ENCODE measurements at regions not wholly inside any gene's neighbourhood (a gene's known extent, or its start where the extent isn't known, plus 50 kb on each side); places are given as distances from the start of the nearest gene placed in this dataset.

GRCh38 chr22:27224485-27225374 is 567.3 kb downstream of the MIAT start:
- Histone ChIP-seq H3K79me2 (ENCODE audit: control insufficient read depth, insufficient read depth, low read length) (no peaks in the 10 kb centered on the region), H3K27me3 (ENCODE audit: insufficient read depth, low read length, poor library complexity) (no peaks in the 10 kb centered on the region), H3K9ac (ENCODE audit: low read length) (no peak overlapping the region), H2BK15ac (replicated peaks; ENCODE audit: low read depth) (no peak overlapping the region), H2AK5ac (ENCODE audit: low read length) (no peak overlapping the region), H3K4me3 (ENCODE audit: low read length) (no peak overlapping the region), H3K18ac (ENCODE audit: low read length) (no peak overlapping the region), H3K56ac (ENCODE audit: low read length) (no peak overlapping the region), H3K4ac (ENCODE audit: low read depth, low read length) (no peak overlapping the region), H4K8ac (ENCODE audit: low read depth, low read length) (no peak overlapping the region), H3K4me1 (ENCODE audit: control insufficient read depth, low read depth, low read length) (no peaks in the 10 kb centered on the region), H3K27ac (ENCODE audit: low read depth, low read length) (no peak overlapping the region), H3K4me2 (ENCODE audit: low read length) (no peak overlapping the region), H2BK5ac (ENCODE audit: low read length) (no peak overlapping the region), H3K79me1 (ENCODE audit: low read length) (no peaks in the 10 kb centered on the region), H3K36me3 (ENCODE audit: control insufficient read depth, insufficient read depth, low read length) (no peaks in the 10 kb centered on the region), H3K23ac (ENCODE audit: low read length) (no peak overlapping the region), H4K5ac (ENCODE audit: low read length) (no peak overlapping the region), H2BK120ac (ENCODE audit: low read depth, low read length) (no peak overlapping the region)
- no peak for DNase-seq
- no CpG with 5 or more reads among the region's 18 CpGs for WGBS (ENCODE audit: extremely low coverage, insufficient coverage, low lambda C conversion rate)

GRCh38 chr22:27226666-27227065 is 569.3 kb downstream of the MIAT start:
- no CpG with 5 or more reads among the region's 3 CpGs for WGBS (ENCODE audit: extremely low coverage, insufficient coverage, low lambda C conversion rate)
- no peak overlapping the region for H4K5ac ChIP-seq (ENCODE audit: low read length)
- H2BK15ac ChIP-seq (replicated peaks; ENCODE audit: low read depth): no peak overlapping the region

DNA sequence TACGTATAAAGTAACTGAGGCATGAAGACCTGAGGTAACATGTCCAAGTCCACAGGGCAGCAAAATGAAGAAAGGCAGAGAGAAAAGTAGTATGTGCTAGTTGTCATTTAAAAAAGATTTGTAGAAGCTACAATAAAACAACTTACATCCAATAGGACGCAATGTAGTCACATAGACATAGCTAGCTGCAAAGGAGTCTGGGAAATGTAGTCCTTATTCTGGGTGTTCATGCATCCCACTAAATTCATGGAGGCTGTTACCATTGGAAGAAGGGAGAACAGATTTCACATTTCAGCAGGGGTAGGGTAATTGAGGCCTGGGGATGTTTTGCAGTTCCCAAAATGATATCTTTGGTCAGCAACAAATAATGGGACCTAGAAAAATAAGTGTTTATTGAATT is 571.4 kb downstream of the MIAT start:
- no peaks in the 10 kb centered on the region for H3K36me3 ChIP-seq (ENCODE audit: control insufficient read depth, insufficient read depth, low read length)
- H3K23ac ChIP-seq (ENCODE audit: low read length): no peak overlapping the region
- DNase-seq: peak; percentile 36
- H3K4me1 ChIP-seq (ENCODE audit: control insufficient read depth, low read depth, low read length): no peaks in the 10 kb centered on the region
- H3K4ac ChIP-seq (ENCODE audit: low read depth, low read length): no peak overlapping the region
- H3K79me1 ChIP-seq (ENCODE audit: low read length): no peaks in the 10 kb centered on the region
- no peak overlapping the region for H2AK5ac ChIP-seq (ENCODE audit: low read length)
- no peak overlapping the region for H4K8ac ChIP-seq (ENCODE audit: low read depth, low read length)
- no peak overlapping the region for H2BK15ac ChIP-seq (replicated peaks; ENCODE audit: low read depth)
- H3K56ac ChIP-seq (ENCODE audit: low read length): no peak overlapping the region
- no peaks in the 10 kb centered on the region for H3K79me2 ChIP-seq (ENCODE audit: control insufficient read depth, insufficient read depth, low read length)
- no peak overlapping the region for H3K27ac ChIP-seq (ENCODE audit: low read depth, low read length)
- H3K4me2 ChIP-seq (ENCODE audit: low read length): no peak overlapping the region
- no peak overlapping the region for H2BK5ac ChIP-seq (ENCODE audit: low read length)
- no CpG with 5 or more reads among the region's 2 CpGs for WGBS (ENCODE audit: extremely low coverage, insufficient coverage, low lambda C conversion rate)
- H3K27me3 ChIP-seq (ENCODE audit: insufficient read depth, low read length, poor library complexity): no peaks in the 10 kb centered on the region
- H2BK120ac ChIP-seq (ENCODE audit: low read depth, low read length): no peak overlapping the region
- no peak overlapping the region for H3K18ac ChIP-seq (ENCODE audit: low read length)
- no peak overlapping the region for H4K5ac ChIP-seq (ENCODE audit: low read length)
- no peak overlapping the region for H3K9ac ChIP-seq (ENCODE audit: low read length)
- no peak overlapping the region for H3K4me3 ChIP-seq (ENCODE audit: low read length)

More at GRCh38 chr22:27226666-27227065, 569.3 kb downstream of the MIAT start:
- no peak overlapping the region for H3K56ac ChIP-seq (ENCODE audit: low read length)
- H4K8ac ChIP-seq (ENCODE audit: low read depth, low read length): no peak overlapping the region
- H3K23ac ChIP-seq (ENCODE audit: low read length): no peak overlapping the region
- no peaks in the 10 kb centered on the region for H3K36me3 ChIP-seq (ENCODE audit: control insufficient read depth, insufficient read depth, low read length)
- no peak overlapping the region for H2AK5ac ChIP-seq (ENCODE audit: low read length)
- H2BK5ac ChIP-seq (ENCODE audit: low read length): no peak overlapping the region
- H3K4me2 ChIP-seq (ENCODE audit: low read length): no peak overlapping the region
- H3K79me1 ChIP-seq (ENCODE audit: low read length): no peaks in the 10 kb centered on the region
- H3K27me3 ChIP-seq (ENCODE audit: insufficient read depth, low read length, poor library complexity): no peaks in the 10 kb centered on the region
- no peak overlapping the region for H3K4me3 ChIP-seq (ENCODE audit: low read length)
- no peak overlapping the region for H2BK120ac ChIP-seq (ENCODE audit: low read depth, low read length)
- H3K79me2 ChIP-seq (ENCODE audit: control insufficient read depth, insufficient read depth, low read length): no peaks in the 10 kb centered on the region
- no peak overlapping the region for H3K4ac ChIP-seq (ENCODE audit: low read depth, low read length)
- H3K4me1 ChIP-seq (ENCODE audit: control insufficient read depth, low read depth, low read length): no peaks in the 10 kb centered on the region
- no peak overlapping the region for H3K27ac ChIP-seq (ENCODE audit: low read depth, low read length)
- H3K18ac ChIP-seq (ENCODE audit: low read length): no peak overlapping the region
- no peak overlapping the region for H3K9ac ChIP-seq (ENCODE audit: low read length)
- DNase-seq: no peak

DNA sequence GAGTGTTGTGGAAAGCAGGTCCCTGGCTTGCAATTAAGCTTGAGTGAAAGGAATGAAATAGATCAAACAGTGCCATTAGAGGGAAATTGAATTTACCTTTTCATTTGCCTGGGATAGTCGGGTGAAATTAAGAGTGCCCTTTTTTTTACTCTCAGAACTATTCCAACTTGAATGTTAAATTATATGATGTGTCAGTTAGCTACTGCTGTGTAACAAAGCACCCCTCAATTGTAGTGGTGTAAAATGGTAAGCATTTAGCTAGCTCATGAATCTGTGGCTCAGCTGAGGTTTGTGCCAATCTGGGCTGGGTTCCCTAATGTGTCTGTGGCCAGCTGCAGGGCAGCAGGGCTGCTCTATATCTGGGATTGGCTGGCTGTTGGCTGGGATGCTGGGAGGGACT is 571.4 kb downstream of the MN1 start:
- Histone ChIP-seq H3K4me2 (ENCODE audit: low read length) (no peak overlapping the region), H2BK5ac (ENCODE audit: low read length) (no peak overlapping the region), H3K79me2 (ENCODE audit: control insufficient read depth, insufficient read depth, low read length) (no peaks in the 10 kb centered on the region), H3K56ac (ENCODE audit: low read length) (no peak overlapping the region), H4K8ac (ENCODE audit: low read depth, low read length) (no peak overlapping the region), H3K27me3 (ENCODE audit: insufficient read depth, low read length, poor library complexity) (no peaks in the 10 kb centered on the region), H3K4me1 (ENCODE audit: control insufficient read depth, low read depth, low read length) (no peaks in the 10 kb centered on the region), H2BK120ac (ENCODE audit: low read depth, low read length) (no peak overlapping the region), H3K79me1 (ENCODE audit: low read length) (no peaks in the 10 kb centered on the region), H2AK5ac (ENCODE audit: low read length) (no peak overlapping the region), H3K36me3 (ENCODE audit: control insufficient read depth, insufficient read depth, low read length) (no peaks in the 10 kb centered on the region), H3K23ac (ENCODE audit: low read length) (no peak overlapping the region), H3K18ac (ENCODE audit: low read length) (no peak overlapping the region), H2BK15ac (replicated peaks; ENCODE audit: low read depth) (no peak overlapping the region), H4K5ac (ENCODE audit: low read length) (no peak overlapping the region), H3K27ac (ENCODE audit: low read depth, low read length) (no peak overlapping the region), H3K9ac (ENCODE audit: low read length) (no peak overlapping the region), H3K4ac (ENCODE audit: low read depth, low read length) (no peak overlapping the region), H3K4me3 (ENCODE audit: low read length) (no peak overlapping the region)
- no peak for DNase-seq
- WGBS (ENCODE audit: extremely low coverage, insufficient coverage, low lambda C conversion rate): no CpG with 5 or more reads among the region's 1 CpG

DNA sequence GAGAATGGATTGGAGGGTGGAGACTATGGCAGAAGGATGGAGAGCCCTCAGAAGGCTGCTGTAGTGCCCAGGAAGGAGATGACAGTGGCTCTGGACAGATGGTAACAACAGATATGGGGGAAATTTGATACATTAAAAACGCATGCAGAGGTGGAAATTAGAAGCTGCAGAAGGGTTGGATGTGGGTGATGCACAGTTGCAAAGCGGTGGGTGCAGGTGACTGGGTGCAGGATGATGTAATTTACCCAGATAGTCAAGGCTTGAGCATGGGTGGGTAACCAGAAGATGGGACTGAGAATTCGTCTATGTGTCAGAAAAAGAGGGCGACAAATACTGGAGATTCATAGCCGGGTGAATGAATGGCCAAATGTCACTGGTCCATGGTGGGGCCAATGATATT is 570.3 kb downstream of the MN1 start:
- no CpG with 5 or more reads among the region's 5 CpGs for WGBS (ENCODE audit: extremely low coverage, insufficient coverage, low lambda C conversion rate)
- H4K5ac ChIP-seq (ENCODE audit: low read length): no peak overlapping the region

GRCh38 chr22:27232077-27232476 is 569.5 kb downstream of the MN1 start:
- H3K4me2 ChIP-seq (ENCODE audit: low read length): no peak overlapping the region
- no peak overlapping the region for H3K56ac ChIP-seq (ENCODE audit: low read length)
- DNase-seq: no peak
- no peaks in the 10 kb centered on the region for H3K79me2 ChIP-seq (ENCODE audit: control insufficient read depth, insufficient read depth, low read length)
- H3K23ac ChIP-seq (ENCODE audit: low read length): no peak overlapping the region
- no peak overlapping the region for H2BK15ac ChIP-seq (replicated peaks; ENCODE audit: low read depth)
- H3K27ac ChIP-seq (ENCODE audit: low read depth, low read length): no peak overlapping the region
- H2AK5ac ChIP-seq (ENCODE audit: low read length): no peak overlapping the region
- H2BK120ac ChIP-seq (ENCODE audit: low read depth, low read length): no peak overlapping the region
- no peaks in the 10 kb centered on the region for H3K79me1 ChIP-seq (ENCODE audit: low read length)
- H3K18ac ChIP-seq (ENCODE audit: low read length): no peak overlapping the region
- no peak overlapping the region for H4K8ac ChIP-seq (ENCODE audit: low read depth, low read length)
- H3K4ac ChIP-seq (ENCODE audit: low read depth, low read length): no peak overlapping the region
- no peak overlapping the region for H3K9ac ChIP-seq (ENCODE audit: low read length)
- H2BK5ac ChIP-seq (ENCODE audit: low read length): no peak overlapping the region
- H3K36me3 ChIP-seq (ENCODE audit: control insufficient read depth, insufficient read depth, low read length): no peaks in the 10 kb centered on the region
- no peak overlapping the region for H3K4me3 ChIP-seq (ENCODE audit: low read length)
- H3K4me1 ChIP-seq (ENCODE audit: control insufficient read depth, low read depth, low read length): no peaks in the 10 kb centered on the region
- H4K5ac ChIP-seq (ENCODE audit: low read length): no peak overlapping the region
- H3K27me3 ChIP-seq (ENCODE audit: insufficient read depth, low read length, poor library complexity): no peaks in the 10 kb centered on the region
- WGBS (ENCODE audit: extremely low coverage, insufficient coverage, low lambda C conversion rate): no CpG with 5 or more reads among the region's 8 CpGs

More for the DNA sequence above, 570.3 kb downstream of the MN1 start:
- Histone ChIP-seq H2BK5ac (ENCODE audit: low read length) (no peak overlapping the region), H3K4ac (ENCODE audit: low read depth, low read length) (no peak overlapping the region), H4K8ac (ENCODE audit: low read depth, low read length) (no peak overlapping the region), H3K4me3 (ENCODE audit: low read length) (no peak overlapping the region), H3K36me3 (ENCODE audit: control insufficient read depth, insufficient read depth, low read length) (no peaks in the 10 kb centered on the region), H3K27me3 (ENCODE audit: insufficient read depth, low read length, poor library complexity) (no peaks in the 10 kb centered on the region), H2BK120ac (ENCODE audit: low read depth, low read length) (no peak overlapping the region), H3K18ac (ENCODE audit: low read length) (no peak overlapping the region), H3K79me2 (ENCODE audit: control insufficient read depth, insufficient read depth, low read length) (no peaks in the 10 kb centered on the region), H3K27ac (ENCODE audit: low read depth, low read length) (no peak overlapping the region), H3K23ac (ENCODE audit: low read length) (no peak overlapping the region), H3K79me1 (ENCODE audit: low read length) (no peaks in the 10 kb centered on the region), H3K56ac (ENCODE audit: low read length) (no peak overlapping the region), H3K4me1 (ENCODE audit: control insufficient read depth, low read depth, low read length) (no peaks in the 10 kb centered on the region), H2BK15ac (replicated peaks; ENCODE audit: low read depth) (no peak overlapping the region), H2AK5ac (ENCODE audit: low read length) (no peak overlapping the region), H3K9ac (ENCODE audit: low read length) (no peak overlapping the region), H3K4me2 (ENCODE audit: low read length) (no peak overlapping the region)
- no peak for DNase-seq

All from mesendoderm (in vitro differentiated cells).